HepG2 (cell line): ENCODE measurements at regions not wholly inside any gene's neighbourhood (a gene's known extent, or its start where the extent isn't known, plus 50 kb on each side); places are given as distances from the start of the nearest gene placed in this dataset.
"Not testable (repeated sequence)": the region's sequence is repeated elsewhere in the genome, so short reads cannot be mapped to it uniquely, and the experiment has no call there.

Experiments
- ATAC-seq: fragments of 200-7000 bp; cut with Tn5 transposase; 3 replicates; pipeline ENCODE4 v1.9.1; 2020; ENCODE audit warnings: mild to moderate bottlenecking, moderate library complexity
- BruUV-seq: library from RNA; stranded (reverse); fragments of 400-500 nt; replicated peaks from 2 replicates; lab custom pipeline; 2021; lab: Mats Ljungman, UMichigan
- CTCF ChIA-PET: fragments of 300-600 bp; formaldehyde crosslinking; extraction: SDS; loops from one replicate; lab custom pipeline; 2021; ENCODE audit warnings: low total read pairs, inconsistent platforms, low intra/inter-chr PET ratio; lab: Yijun Ruan, JAX
- POLR2A ChIA-PET: fragments of 350-600 bp; sonication (Branson Sonifier 250); formaldehyde crosslinking; loops from one replicate; lab custom pipeline; 2020; ENCODE audit warnings: antibody characterized with exemption, inconsistent platforms; lab: Yijun Ruan, JAX
- DNase-seq: peaks from one replicate; pipeline ENCODE4 v3.0.0-alpha.2; 2015; ENCODE audit warnings: low spot score
- FAIRE-seq: peaks from 3 replicates; lab custom pipeline; 2011; peaks lifted over from hg19 to GRCh38; lab: Jason Lieb, UNC
- H2AFZ ChIP-seq: one replicate; pipeline ENCODE4 v1.6.1; 2011; ENCODE audit warnings: low read length, inconsistent platforms
- H3K27ac ChIP-seq: fragments of 300-600 bp; 3 replicates; pipeline ENCODE4 v1.8.0; 2011; ENCODE audit warnings: mixed run types, mild to moderate bottlenecking, mixed read lengths, low read length, inconsistent platforms; ENCODE audit not compliant: insufficient read depth; ENCODE audit errors: extremely low read length
- H3K27me3 ChIP-seq, 2 experiments: fragments of 200-600 bp in 1 of 2; 2 replicates in 1 of 2; 3 replicates in 1 of 2; pipeline versions ENCODE4 v1.6.0 to v1.8.0; 2011; ENCODE audit warnings: low read length in 2 of 2, mild to moderate bottlenecking in 2 of 2, moderate library complexity in 2 of 2, inconsistent platforms in 1 of 2; ENCODE audit not compliant: insufficient read depth in 2 of 2, control insufficient read depth in 1 of 2
- H3K36me3 ChIP-seq, 2 experiments: fragments of 200-600 bp in 1 of 2; replicated peaks in 1 of 2; 2 replicates in 1 of 2; 3 replicates in 1 of 2; pipeline versions ENCODE4 v1.5.1 to v1.8.0; 2011; ENCODE audit warnings: low read length in 2 of 2, inconsistent platforms in 1 of 2; ENCODE audit not compliant: insufficient read depth in 2 of 2, control insufficient read depth in 1 of 2
- H3K4me1 ChIP-seq: 2 replicates; pipeline ENCODE4 v1.5.1; 2012; ENCODE audit warnings: low read length, inconsistent platforms; ENCODE audit not compliant: insufficient read depth
- H3K4me2 ChIP-seq: 2 replicates; pipeline ENCODE4 v1.6.0; 2011; ENCODE audit warnings: low read depth, low read length, inconsistent platforms
- H3K4me3 ChIP-seq, 3 experiments: fragments of 200-600 bp in 1 of 3; sonication (generic), shearing (Covaris generic) in 1 of 3; replicated peaks in 1 of 3; 2 replicates each; pipeline ENCODE4 v1.5.1; 2011 to 2016; ENCODE audit warnings: low read length in 3 of 3, inconsistent platforms in 2 of 3, low read depth in 2 of 3, mild to moderate bottlenecking in 2 of 3, control low read depth in 1 of 3, mixed read lengths in 1 of 3; ENCODE audit not compliant: insufficient read depth in 1 of 3
- H3K79me2 ChIP-seq: one replicate; pipeline ENCODE4 v1.6.1; 2011; ENCODE audit warnings: low read length, inconsistent platforms; ENCODE audit not compliant: insufficient read depth
- H3K9ac ChIP-seq: 2 replicates; pipeline ENCODE4 v1.6.0; 2011; ENCODE audit warnings: mild to moderate bottlenecking, low read depth, low read length, inconsistent platforms; ENCODE audit not compliant: insufficient read depth
- H3K9me3 ChIP-seq: 2 replicates; pipeline ENCODE4 v1.5.1; 2012; ENCODE audit warnings: mild to moderate bottlenecking, low read length
- H4K20me1 ChIP-seq: 2 replicates; pipeline ENCODE4 v1.6.0; 2011; ENCODE audit warnings: inconsistent platforms, mild to moderate bottlenecking, low read length, moderate library complexity; ENCODE audit not compliant: insufficient read depth
- GATAD1 ChIP-seq: IDR thresholded peaks from 2 replicates; pipeline ENCODE4 v1.6.1; 2016; ENCODE audit warnings: missing genetic modification reagents, missing compliant biosample characterization
- GPN1 ChIP-seq: sonication (generic); formaldehyde crosslinking; IDR thresholded peaks from 2 replicates; pipeline ENCODE4 v1.5.1; 2020; ENCODE audit warnings: missing genetic modification reagents, borderline replicate concordance
- MBD4 ChIP-seq: IDR thresholded peaks from 2 replicates; pipeline ENCODE4 v1.6.1; 2012; ENCODE audit warnings: low read length, inconsistent platforms, borderline replicate concordance
- MTERF4 ChIP-seq: sonication (generic); formaldehyde crosslinking; IDR thresholded peaks from 2 replicates; pipeline ENCODE4 v1.8.0; 2023; ENCODE audit warnings: mild to moderate bottlenecking, missing genetic modification reagents
- MXI1 ChIP-seq: IDR thresholded peaks from 3 replicates; pipeline ENCODE4 v1.6.1; 2012; ENCODE audit warnings: low read depth, low read length, inconsistent platforms, borderline replicate concordance
- PAWR ChIP-seq: sonication (generic); formaldehyde crosslinking; IDR thresholded peaks from 2 replicates; pipeline ENCODE4 v1.4.0; 2020; ENCODE audit warnings: missing genetic modification reagents, mild to moderate bottlenecking, borderline replicate concordance
- ZBED4 ChIP-seq: sonication (generic); formaldehyde crosslinking; IDR thresholded peaks from 2 replicates; pipeline ENCODE4 v1.4.0; 2020; ENCODE audit warnings: missing genetic modification reagents, borderline replicate concordance
- ZFP62 ChIP-seq: sonication (generic); formaldehyde crosslinking; IDR thresholded peaks from 2 replicates; pipeline ENCODE4 v1.4.0; 2020; ENCODE audit warnings: missing genetic modification reagents
- ZFP90 ChIP-seq: sonication (generic); formaldehyde crosslinking; IDR thresholded peaks from 2 replicates; pipeline ENCODE4 v1.8.0; 2022; ENCODE audit warnings: missing genetic modification reagents, mild to moderate bottlenecking, inconsistent platforms, borderline replicate concordance
- WGBS: methylation state at CpG from one replicate; pipeline ENCODE4 v1.1.6; 2017; ENCODE audit warnings: low lambda C conversion rate; 5-methylcytosine and 5-hydroxymethylcytosine counted together
- in situ Hi-C: cut with HindIII; loops from 2 replicates; pipeline ENCODE4 v1.10.0; 2017; ENCODE audit warnings: low pct_unique_long_range_greater_than_20kb; ENCODE audit not compliant: extremely low pct_ligation_motif_present
- intact Hi-C: fragments of 100-400 bp; cut with micrococcal nuclease; formaldehyde crosslinking; loops from one replicate; pipeline ENCODE4 v1.10.0; 2022; ENCODE audit not compliant: unreplicated experiment

GRCh38 chr7:56196195-56196594 is 80.0 kb upstream of the NUPR2 start:
- intact Hi-C loops, CTCF ChIA-PET, H3K27me3 ChIP-seq, H3K9me3 ChIP-seq, H3K36me3 ChIP-seq, H3K27ac ChIP-seq, H3K79me2 ChIP-seq, in situ Hi-C loops, H3K9ac ChIP-seq, H3K4me1 ChIP-seq, POLR2A ChIA-PET, H2AFZ ChIP-seq, FAIRE-seq, H3K4me3 ChIP-seq, ATAC-seq, DNase-seq, H3K4me2 ChIP-seq, BruUV-seq, H4K20me1 ChIP-seq: not testable (repeated sequence)
- 9% methylated on average over 8 of the region's 8 CpGs for WGBS

GRCh38 chr7:56188823-56189346 is 72.7 kb upstream of the NUPR2 start:
- CTCF ChIA-PET, result no interaction called here
- no peaks in the 10 kb centered on the region for H4K20me1 ChIP-seq
- H3K27ac ChIP-seq, result no peak overlapping the region
- 3% methylated on average over 1 of the region's 1 CpG for WGBS
- no peak overlapping the region for H2AFZ ChIP-seq
- FAIRE-seq, result no peak
- no peaks in the 10 kb centered on the region for H3K9me3 ChIP-seq
- H3K79me2 ChIP-seq, result no peaks in the 10 kb centered on the region
- no TSS peak for BruUV-seq
- ATAC-seq, result no peak
- intact Hi-C loops, result no loop called here
- no peak for DNase-seq
- no peaks in the 10 kb centered on the region for H3K36me3 ChIP-seq
- H3K27me3 ChIP-seq, result no peaks in the 10 kb centered on the region
- POLR2A ChIA-PET, result interaction anchor here (0.6 kb wide), 1 partner anchor 1374 kb away, joined by 3 read pairs; no protein-coding TSS in a partner anchor
- no peaks in the 10 kb centered on the region for H3K4me1 ChIP-seq
- in situ Hi-C loops, result no loop called here
- no peak overlapping the region for H3K4me2 ChIP-seq
- no peak overlapping the region for H3K9ac ChIP-seq
- H3K4me3 ChIP-seq, result no peak overlapping the region
- TF ChIP-seq ZFP62 (CRISPR knock-in tag) (no peak), MBD4 (no peak), GPN1 (no peak), GATAD1 (CRISPR knock-in tag) (no peak), ZBED4 (no peak), MTERF4 (CRISPR knock-in tag) (no peak), ZFP90 (no peak), MXI1 (no peak), PAWR (CRISPR knock-in tag) (no peak)
